Cardiac muscle cell (in vitro differentiated cells and primary cell): ENCODE measurements at regions not wholly inside any gene's neighbourhood (a gene's known extent, or its start where the extent isn't known, plus 50 kb on each side); places are given as distances from the start of the nearest gene placed in this dataset.

Experiments used
- DNase-seq, 2 donors: peaks; one replicate each; pipeline versions ENCODE4 v3.0.0 to v3.0.0-alpha.2; 2010 to 2017; ENCODE audit warnings: low read depth in 1 of 2, low spot score in 1 of 2
- H3K27ac ChIP-seq: fragments of 200-600 bp; sonication (generic); 2 replicates; pipeline ENCODE4 v1.5.1; 2016
- H3K27me3 ChIP-seq: fragments of 200-600 bp; sonication (generic); 2 replicates; pipeline ENCODE4 v1.6.0; 2016; ENCODE audit warnings: control low read depth
- H3K36me3 ChIP-seq: fragments of 200-600 bp; sonication (generic); 2 replicates; pipeline ENCODE4 v1.5.1; 2016; ENCODE audit warnings: control low read depth
- H3K4me1 ChIP-seq: fragments of 200-600 bp; sonication (generic); 2 replicates; pipeline ENCODE4 v1.8.1; 2017; ENCODE audit warnings: low read depth, mild to moderate bottlenecking, mixed run types
- H3K4me3 ChIP-seq: fragments of 200-600 bp; sonication (generic); 2 replicates; pipeline ENCODE4 v1.5.1; 2016; ENCODE audit warnings: mild to moderate bottlenecking
- H3K9me3 ChIP-seq: fragments of 200-600 bp; sonication (generic); 2 replicates; pipeline ENCODE4 v1.5.1; 2017; ENCODE audit warnings: low read depth, mild to moderate bottlenecking, control low read depth
- TF ChIP-seq, protein P1 (sequence below): IDR thresholded peaks from 2 replicates; pipeline ENCODE4 v1.5.1; 2012; ENCODE audit warnings: low read depth, mild to moderate bottlenecking, low read length

DNA sequence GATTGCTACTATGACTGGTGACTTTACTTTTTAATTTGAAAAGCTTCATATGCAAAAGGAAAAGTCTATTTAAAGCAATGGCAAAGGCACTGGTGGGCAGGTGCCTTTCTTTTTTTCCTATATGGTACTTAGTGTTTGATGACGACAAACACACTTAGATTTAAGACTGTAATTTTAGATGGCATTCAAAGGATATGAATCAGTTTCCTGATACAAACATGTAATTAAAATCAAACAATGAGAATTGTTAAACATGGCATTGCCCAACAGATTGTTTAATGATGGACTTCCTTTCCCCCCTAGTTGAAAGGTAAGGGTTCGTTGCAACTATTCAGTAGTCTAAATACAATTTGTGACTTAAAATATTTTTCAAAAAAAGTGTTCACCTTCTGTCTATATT, 106.5 kb upstream of the SEMA3C start:
- H3K4me1 ChIP-seq = peaks cover 10% of the 10 kb centered on the region
- no peaks in the 10 kb centered on the region for H3K9me3 ChIP-seq
- H3K27me3 ChIP-seq = no peaks in the 10 kb centered on the region
- no peak overlapping the region for H3K4me3 ChIP-seq
- H3K27ac ChIP-seq = no peak overlapping the region
- no peak for DNase-seq
- H3K36me3 ChIP-seq = no peaks in the 10 kb centered on the region
- TF ChIP-seq, protein P1, sequence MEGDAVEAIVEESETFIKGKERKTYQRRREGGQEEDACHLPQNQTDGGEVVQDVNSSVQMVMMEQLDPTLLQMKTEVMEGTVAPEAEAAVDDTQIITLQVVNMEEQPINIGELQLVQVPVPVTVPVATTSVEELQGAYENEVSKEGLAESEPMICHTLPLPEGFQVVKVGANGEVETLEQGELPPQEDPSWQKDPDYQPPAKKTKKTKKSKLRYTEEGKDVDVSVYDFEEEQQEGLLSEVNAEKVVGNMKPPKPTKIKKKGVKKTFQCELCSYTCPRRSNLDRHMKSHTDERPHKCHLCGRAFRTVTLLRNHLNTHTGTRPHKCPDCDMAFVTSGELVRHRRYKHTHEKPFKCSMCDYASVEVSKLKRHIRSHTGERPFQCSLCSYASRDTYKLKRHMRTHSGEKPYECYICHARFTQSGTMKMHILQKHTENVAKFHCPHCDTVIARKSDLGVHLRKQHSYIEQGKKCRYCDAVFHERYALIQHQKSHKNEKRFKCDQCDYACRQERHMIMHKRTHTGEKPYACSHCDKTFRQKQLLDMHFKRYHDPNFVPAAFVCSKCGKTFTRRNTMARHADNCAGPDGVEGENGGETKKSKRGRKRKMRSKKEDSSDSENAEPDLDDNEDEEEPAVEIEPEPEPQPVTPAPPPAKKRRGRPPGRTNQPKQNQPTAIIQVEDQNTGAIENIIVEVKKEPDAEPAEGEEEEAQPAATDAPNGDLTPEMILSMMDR = no peak

DNA sequence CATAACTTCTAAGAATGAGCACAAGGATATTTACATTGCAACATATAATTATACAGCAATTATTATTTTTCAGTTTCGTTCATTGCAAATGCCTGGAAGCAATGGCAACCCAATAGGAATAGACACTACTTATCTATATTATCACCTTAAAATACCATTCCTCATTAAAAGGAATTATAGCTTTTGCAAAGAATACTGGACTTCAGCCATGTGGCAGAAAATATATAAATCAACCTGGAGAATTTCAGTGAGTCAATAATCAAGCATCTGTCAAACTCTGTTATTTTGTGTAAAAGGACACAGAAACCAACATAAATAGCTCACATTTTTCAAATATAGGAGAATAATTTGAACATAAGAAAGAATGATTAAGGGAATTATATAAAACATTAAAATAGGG, 96.1 kb upstream of the SEMA3C start:
- H3K27me3 ChIP-seq = no peaks in the 10 kb centered on the region
- H3K4me1 ChIP-seq = peaks cover 16% of the 10 kb centered on the region
- TF ChIP-seq, protein P1 = no peak
- no peak overlapping the region for H3K4me3 ChIP-seq
- no peak for DNase-seq
- H3K9me3 ChIP-seq = no peaks in the 10 kb centered on the region
- no peaks in the 10 kb centered on the region for H3K36me3 ChIP-seq
- H3K27ac ChIP-seq = no peak overlapping the region

DNA sequence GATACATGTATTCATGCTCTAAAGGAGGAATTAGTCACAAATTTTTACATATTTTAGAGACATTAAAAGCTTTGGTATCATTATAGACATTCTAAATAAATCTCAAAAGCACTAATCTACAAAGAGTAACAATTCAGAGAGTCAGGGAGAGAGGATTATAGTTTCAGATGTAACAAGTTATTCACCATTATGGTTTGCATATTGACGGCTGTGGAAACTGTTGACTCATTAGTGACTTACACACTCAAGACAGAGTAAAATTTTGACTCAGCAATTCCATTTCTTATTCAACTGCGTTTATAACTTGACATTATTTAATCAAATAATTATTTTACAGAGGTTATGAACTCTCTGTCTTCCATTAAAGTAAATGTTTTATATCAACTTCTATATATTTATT, 95.4 kb upstream of the SEMA3C start:
- peaks cover 16% of the 10 kb centered on the region for H3K4me1 ChIP-seq
- TF ChIP-seq, protein P1 = no peak
- no peak overlapping the region for H3K27ac ChIP-seq
- peak in 1 of 2 donors; percentile 14 for DNase-seq
- no peak overlapping the region for H3K4me3 ChIP-seq
- H3K9me3 ChIP-seq = no peaks in the 10 kb centered on the region
- no peaks in the 10 kb centered on the region for H3K36me3 ChIP-seq
- H3K27me3 ChIP-seq = no peaks in the 10 kb centered on the region

DNA sequence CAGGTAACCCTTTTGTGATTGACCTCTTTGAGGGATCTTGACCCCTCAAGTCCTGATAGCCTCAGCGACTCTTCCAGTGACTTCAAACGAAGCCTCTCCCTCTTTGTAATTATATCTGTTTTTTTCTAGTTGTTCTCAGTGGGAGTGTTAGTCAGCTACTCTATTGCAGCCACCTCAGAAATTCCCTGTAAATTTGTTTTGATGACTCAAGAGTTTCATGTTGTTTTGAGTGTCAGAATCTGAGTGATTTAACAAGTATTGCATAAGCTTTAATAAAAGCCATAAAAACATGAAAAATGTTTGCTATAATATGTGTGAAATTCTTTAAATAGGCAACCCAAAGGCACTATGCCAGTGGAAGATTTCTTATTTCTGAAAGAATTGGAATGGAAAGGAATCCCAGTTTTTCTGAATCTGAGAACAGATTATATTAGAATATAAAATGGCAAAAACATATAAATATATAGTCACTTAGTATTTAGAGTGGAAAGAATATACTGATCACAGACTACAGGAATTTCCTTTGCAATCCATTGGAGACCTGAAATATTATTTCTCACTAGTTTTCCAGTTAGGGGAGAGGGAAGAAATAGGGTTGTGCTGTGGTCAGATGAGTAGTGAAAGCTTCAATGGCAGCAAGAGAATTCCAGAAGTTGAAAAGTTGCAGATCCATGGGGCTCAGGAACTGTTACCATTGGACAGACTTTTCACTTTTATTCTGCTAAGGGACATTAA, 94.4 kb upstream of the SEMA3C start:
- TF ChIP-seq, protein P1 = no peak
- Histone ChIP-seq H3K9me3 (no peaks in the 10 kb centered on the region), H3K27me3 (no peaks in the 10 kb centered on the region), H3K27ac (peak overlapping the region; percentile 84), H3K36me3 (no peaks in the 10 kb centered on the region), H3K4me3 (no peak overlapping the region), H3K4me1 (peaks cover 16% of the 10 kb centered on the region)
- DNase-seq = peak; percentile 48 to 74

DNA sequence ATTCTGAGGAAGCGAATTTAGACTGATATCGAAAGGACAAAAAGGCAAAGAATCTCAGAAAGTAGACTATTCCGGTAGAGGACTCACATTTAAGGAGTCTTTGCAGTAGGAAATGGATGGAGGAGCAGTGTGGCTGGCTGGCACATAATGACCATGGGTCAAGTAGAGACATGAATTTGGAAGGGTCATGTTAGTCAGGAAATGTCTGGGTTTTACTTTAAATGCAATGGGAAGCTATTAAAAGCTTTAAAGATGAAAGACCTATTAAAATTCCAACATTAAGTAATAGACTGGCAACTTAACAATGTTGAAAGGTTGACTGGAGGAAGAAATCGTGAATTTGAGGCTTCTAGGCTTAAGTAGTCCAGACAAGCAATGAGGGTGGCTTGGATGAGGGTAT, 90.0 kb upstream of the SEMA3C start:
- DNase-seq = no peak
- H3K9me3 ChIP-seq = no peaks in the 10 kb centered on the region
- H3K36me3 ChIP-seq = no peaks in the 10 kb centered on the region
- H3K27me3 ChIP-seq = no peaks in the 10 kb centered on the region
- peaks cover 14% of the 10 kb centered on the region for H3K4me1 ChIP-seq
- no peak overlapping the region for H3K27ac ChIP-seq
- H3K4me3 ChIP-seq = no peak overlapping the region
- TF ChIP-seq, protein P1 = no peak
